ENCODE measurements at regions not wholly inside any gene's neighbourhood (a gene's known extent, or its start where the extent isn't known, plus 50 kb on each side); places are given as distances from the start of the nearest gene placed in this dataset.
A peak's percentile ranks its signal among the peaks of the same experiment; 100 is the strongest.

DNA sequence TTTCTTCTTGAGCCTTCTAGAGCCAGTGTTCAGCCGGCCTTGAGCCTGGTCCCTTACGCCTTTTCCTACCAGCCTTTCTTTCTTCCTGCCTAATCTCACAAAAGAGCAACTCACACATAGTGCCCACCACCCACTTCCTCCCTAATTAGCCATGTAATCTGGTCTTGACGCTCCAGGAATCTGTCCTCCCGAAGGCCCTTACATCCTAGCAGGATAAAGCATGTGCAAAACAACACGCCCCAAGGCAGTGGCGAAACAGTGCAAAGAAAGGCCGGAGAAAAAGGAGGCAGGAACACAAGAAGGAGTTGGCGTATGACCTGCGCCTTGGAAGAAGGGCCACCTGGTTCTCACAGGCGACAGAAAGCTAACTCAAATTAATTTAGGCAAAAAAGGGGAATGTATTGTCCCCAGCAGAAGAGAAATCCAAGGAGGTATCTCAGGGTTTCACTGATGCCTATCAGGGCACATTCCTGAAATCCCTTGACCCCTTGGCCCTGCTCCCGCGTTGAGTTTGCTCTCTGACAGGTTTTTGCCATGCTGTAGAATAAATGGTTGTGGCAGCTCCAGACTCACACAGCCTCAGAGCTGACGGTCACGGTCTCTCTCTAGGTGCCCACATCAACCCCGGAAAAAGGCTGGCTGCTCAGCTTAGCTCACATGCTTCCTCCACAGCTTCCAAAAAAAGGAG is 79.0 kb downstream of the ZNF281 start:
- TF ChIP-seq, protein P1, sequence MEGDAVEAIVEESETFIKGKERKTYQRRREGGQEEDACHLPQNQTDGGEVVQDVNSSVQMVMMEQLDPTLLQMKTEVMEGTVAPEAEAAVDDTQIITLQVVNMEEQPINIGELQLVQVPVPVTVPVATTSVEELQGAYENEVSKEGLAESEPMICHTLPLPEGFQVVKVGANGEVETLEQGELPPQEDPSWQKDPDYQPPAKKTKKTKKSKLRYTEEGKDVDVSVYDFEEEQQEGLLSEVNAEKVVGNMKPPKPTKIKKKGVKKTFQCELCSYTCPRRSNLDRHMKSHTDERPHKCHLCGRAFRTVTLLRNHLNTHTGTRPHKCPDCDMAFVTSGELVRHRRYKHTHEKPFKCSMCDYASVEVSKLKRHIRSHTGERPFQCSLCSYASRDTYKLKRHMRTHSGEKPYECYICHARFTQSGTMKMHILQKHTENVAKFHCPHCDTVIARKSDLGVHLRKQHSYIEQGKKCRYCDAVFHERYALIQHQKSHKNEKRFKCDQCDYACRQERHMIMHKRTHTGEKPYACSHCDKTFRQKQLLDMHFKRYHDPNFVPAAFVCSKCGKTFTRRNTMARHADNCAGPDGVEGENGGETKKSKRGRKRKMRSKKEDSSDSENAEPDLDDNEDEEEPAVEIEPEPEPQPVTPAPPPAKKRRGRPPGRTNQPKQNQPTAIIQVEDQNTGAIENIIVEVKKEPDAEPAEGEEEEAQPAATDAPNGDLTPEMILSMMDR (IDR thresholded peaks at IDR 0.05; ENCODE audit: borderline replicate concordance, extremely low read depth, insufficient read depth) = no peak
- Histone ChIP-seq H3K27ac (ENCODE audit: low read depth in 2 of 2, low read length in 2 of 2) (no peak overlapping the region), H3K4me1 (ENCODE audit: control insufficient read depth in 2 of 3, insufficient read depth in 2 of 3, low read depth in 1 of 3, low read length in 3 of 3) (no peaks in the 10 kb centered on the region), H3K36me3 (ENCODE audit: control insufficient read depth in 2 of 3, insufficient read depth in 3 of 3, low read length in 3 of 3) (no peaks in the 10 kb centered on the region), H3K27me3 (ENCODE audit: control insufficient read depth, insufficient read depth, low read length) (no peaks in the 10 kb centered on the region), H3K4me3 (ENCODE audit: low read length in 3 of 3) (no peak overlapping the region), H3K9ac (ENCODE audit: low read length in 3 of 3) (no peak overlapping the region), H3K9me3 (ENCODE audit: control insufficient read depth in 2 of 3, insufficient read depth in 1 of 3, low read length in 3 of 3) (no peaks in the 10 kb centered on the region)
- intact Hi-C loops (cut with DNase I) = no loop called here
- FAIRE-seq (no peak), DNase-seq (peak in 3 of 5 donors; percentile 30 to 38 (median 31))

DNA sequence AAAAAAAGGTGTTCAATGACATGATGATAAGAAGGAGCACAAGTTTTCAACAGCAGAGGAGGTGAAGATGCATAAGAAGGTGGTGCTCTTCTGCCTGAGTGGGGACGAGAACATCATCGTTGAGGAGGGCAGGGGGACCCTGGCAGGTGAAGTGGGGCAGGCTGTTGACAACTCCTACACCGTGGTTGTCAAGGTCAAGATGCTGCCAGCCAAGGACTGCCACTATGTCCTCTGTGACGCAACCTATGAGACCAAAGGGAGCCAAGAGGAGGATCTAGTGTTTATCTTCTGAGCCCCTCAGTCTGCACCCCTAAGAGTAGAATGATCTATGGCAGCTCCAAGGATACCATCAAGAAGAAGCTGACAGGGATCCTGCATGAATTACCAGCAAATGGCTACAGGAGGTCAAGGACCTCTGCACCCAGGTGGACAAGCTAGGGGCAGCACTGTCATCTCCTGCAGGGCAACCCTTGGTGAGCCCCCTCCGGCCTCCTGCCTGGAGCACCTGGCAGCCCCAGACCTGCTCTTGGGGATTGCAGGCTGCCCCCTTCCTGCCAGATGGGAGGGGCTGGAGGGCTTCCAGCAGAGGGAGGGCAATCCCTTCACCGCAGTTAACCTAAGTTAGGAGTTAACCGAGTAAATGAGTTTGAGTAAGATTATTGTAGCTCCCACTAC is 80.5 kb downstream of the ZNF281 start:
- Histone ChIP-seq H3K27me3 (ENCODE audit: control insufficient read depth, insufficient read depth, low read length) (no peaks in the 10 kb centered on the region), H3K4me1 (ENCODE audit: control insufficient read depth in 2 of 3, insufficient read depth in 2 of 3, low read depth in 1 of 3, low read length in 3 of 3) (no peaks in the 10 kb centered on the region), H3K9me3 (ENCODE audit: control insufficient read depth in 2 of 3, insufficient read depth in 1 of 3, low read length in 3 of 3) (no peaks in the 10 kb centered on the region), H3K36me3 (ENCODE audit: control insufficient read depth in 2 of 3, insufficient read depth in 3 of 3, low read length in 3 of 3) (no peaks in the 10 kb centered on the region), H3K4me3 (ENCODE audit: low read length in 3 of 3) (no peak overlapping the region), H3K9ac (ENCODE audit: low read length in 3 of 3) (no peak overlapping the region), H3K27ac (ENCODE audit: low read depth in 2 of 2, low read length in 2 of 2) (no peak overlapping the region)
- intact Hi-C loops (cut with DNase I) = no loop called here
- no peak for FAIRE-seq
- no peak for DNase-seq
- TF ChIP-seq, protein P1 (IDR thresholded peaks at IDR 0.05; ENCODE audit: borderline replicate concordance, extremely low read depth, insufficient read depth) = no peak

DNA sequence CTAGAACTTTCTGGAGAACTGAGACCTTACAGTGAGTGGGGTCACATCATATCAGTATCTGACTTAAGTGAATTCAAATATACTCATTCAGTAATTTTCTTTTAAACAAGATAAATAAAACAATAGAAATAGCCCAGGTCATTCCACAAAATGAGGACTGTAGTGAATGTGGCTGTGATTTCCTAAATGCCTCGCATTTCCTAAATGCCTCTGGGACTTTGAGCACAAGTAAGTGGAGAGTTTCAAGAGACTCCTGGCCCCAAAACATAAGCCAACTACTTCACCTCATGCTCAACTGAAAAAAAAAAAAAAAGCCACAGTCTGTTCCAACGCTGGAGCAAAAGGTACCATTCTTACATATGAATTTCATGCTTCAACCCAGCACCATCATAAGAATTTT is 81.5 kb downstream of the ZNF281 start:
- H3K9me3 ChIP-seq (ENCODE audit: control insufficient read depth in 2 of 3, insufficient read depth in 1 of 3, low read length in 3 of 3) = no peaks in the 10 kb centered on the region
- no peaks in the 10 kb centered on the region for H3K36me3 ChIP-seq (ENCODE audit: control insufficient read depth in 2 of 3, insufficient read depth in 3 of 3, low read length in 3 of 3)
- no peaks in the 10 kb centered on the region for H3K27me3 ChIP-seq (ENCODE audit: control insufficient read depth, insufficient read depth, low read length)
- H3K4me3 ChIP-seq (ENCODE audit: low read length in 3 of 3) = no peak overlapping the region
- intact Hi-C loops (cut with DNase I) = no loop called here
- no peak for DNase-seq
- H3K4me1 ChIP-seq (ENCODE audit: control insufficient read depth in 2 of 3, insufficient read depth in 2 of 3, low read depth in 1 of 3, low read length in 3 of 3) = no peaks in the 10 kb centered on the region
- no peak for FAIRE-seq
- no peak overlapping the region for H3K27ac ChIP-seq (ENCODE audit: low read depth in 2 of 2, low read length in 2 of 2)
- TF ChIP-seq, protein P1 (IDR thresholded peaks at IDR 0.05; ENCODE audit: borderline replicate concordance, extremely low read depth, insufficient read depth) = no peak
- H3K9ac ChIP-seq (ENCODE audit: low read length in 3 of 3) = no peak overlapping the region

Data from kidney (tissue), 13 donors.